OCI-LY3 (cell line): ENCODE measurements at regions not wholly inside any gene's neighbourhood (a gene's known extent, or its start where the extent isn't known, plus 50 kb on each side); places are given as distances from the start of the nearest gene placed in this dataset.

ENCODE experiments used
- H2AFZ ChIP-seq: fragments of 200-600, 300-600 bp; shearing (Covaris generic); 2 replicates; pipeline ENCODE4 v1.6.0; 2014; ENCODE audit warnings: antibody characterized with exemption, low read depth, low read length
- H3K27ac ChIP-seq: fragments of 200-600, 300-600 bp; sonication (generic); 2 replicates; pipeline ENCODE4 v1.5.1; 2014; ENCODE audit warnings: mild to moderate bottlenecking, low read length, moderate library complexity, mixed read lengths
- H3K27me3 ChIP-seq: fragments of 200-600, 300-600 bp; sonication (generic); 2 replicates; pipeline ENCODE4 v1.6.1; 2014; ENCODE audit warnings: low read depth, low read length, mixed read lengths
- H3K36me3 ChIP-seq: fragments of 200-600, 300-600 bp; sonication (generic); replicated peaks from 2 replicates; pipeline ENCODE3; 2014; ENCODE audit warnings: low read depth, low read length, mixed read lengths
- H3K4me1 ChIP-seq: fragments of 300-600, 200-600 bp; sonication (generic); 2 replicates; pipeline ENCODE4 v1.6.1; 2014; ENCODE audit warnings: low read length, mixed read lengths
- H3K4me2 ChIP-seq: fragments of 200-600, 300-600 bp; sonication (generic); 2 replicates; pipeline ENCODE4 v1.6.1; 2014; ENCODE audit warnings: low read length, mixed read lengths
- H3K4me3 ChIP-seq: fragments of 300-600, 200-600 bp; sonication (generic); 2 replicates; pipeline ENCODE4 v1.5.1; 2014; ENCODE audit warnings: antibody characterized with exemption, mild to moderate bottlenecking, low read length, moderate library complexity
- H3K79me2 ChIP-seq: fragments of 300-600, 200-600 bp; shearing (Covaris generic); 2 replicates; pipeline ENCODE4 v1.6.1; 2014; ENCODE audit warnings: mild to moderate bottlenecking, low read length, mixed read lengths
- H3K9ac ChIP-seq: fragments of 300-600, 200-600 bp; shearing (Covaris generic); 2 replicates; pipeline ENCODE4 v1.6.0; 2014; ENCODE audit warnings: mild to moderate bottlenecking, low read length, moderate library complexity
- H3K9me3 ChIP-seq: fragments of 200-600, 300-600 bp; shearing (Covaris generic); 2 replicates; pipeline ENCODE4 v1.6.1; 2014; ENCODE audit warnings: low read length, mixed read lengths; ENCODE audit not compliant: insufficient read depth
- H4K20me1 ChIP-seq: fragments of 200-600, 300-600 bp; sonication (generic); 2 replicates; pipeline ENCODE4 v1.6.1; 2016; ENCODE audit warnings: low read length, mixed read lengths; ENCODE audit not compliant: insufficient read depth
- EZH2phosphoT487 ChIP-seq: fragments of 200-600 bp; shearing (Covaris generic); IDR thresholded peaks from 2 replicates; pipeline ENCODE4 v1.6.1; 2018; ENCODE audit warnings: antibody characterized with exemption, mixed run types, low read depth
- TF ChIP-seq, protein P1 (sequence below): fragments of 200-600, 300-600 bp; sonication (generic); IDR thresholded peaks from 2 replicates; pipeline ENCODE4 v1.5.1; 2014; ENCODE audit warnings: antibody characterized with exemption, low read length, low read depth

DNA sequence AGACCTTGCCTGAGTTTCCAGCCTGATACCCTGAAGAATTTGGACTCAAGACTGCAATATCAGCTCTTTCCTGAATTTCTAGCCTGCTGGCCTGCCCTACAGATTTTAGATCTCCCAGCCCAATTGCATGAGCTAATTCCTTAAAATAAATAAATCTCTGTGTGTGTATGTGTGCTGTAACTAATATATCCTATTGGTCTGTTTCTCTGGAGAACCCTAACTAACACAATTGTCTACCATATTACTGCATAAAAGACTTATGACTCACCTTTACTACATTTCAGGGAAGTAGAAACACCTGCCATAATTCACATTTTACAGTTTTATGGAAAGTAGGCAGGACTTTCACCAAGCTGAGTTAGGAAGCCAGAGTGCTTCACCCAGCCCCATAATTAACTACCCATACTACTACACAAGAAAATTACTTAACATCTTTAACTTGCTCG, 90.7 kb upstream of the BEND6 start:
- peak overlapping the region; percentile 57; the same call in 1 of the 2 replicates for H3K4me2 ChIP-seq
- H3K4me3 ChIP-seq: no peak overlapping the region
- H3K79me2 ChIP-seq: no peaks in the 10 kb centered on the region
- TF ChIP-seq, protein P1, sequence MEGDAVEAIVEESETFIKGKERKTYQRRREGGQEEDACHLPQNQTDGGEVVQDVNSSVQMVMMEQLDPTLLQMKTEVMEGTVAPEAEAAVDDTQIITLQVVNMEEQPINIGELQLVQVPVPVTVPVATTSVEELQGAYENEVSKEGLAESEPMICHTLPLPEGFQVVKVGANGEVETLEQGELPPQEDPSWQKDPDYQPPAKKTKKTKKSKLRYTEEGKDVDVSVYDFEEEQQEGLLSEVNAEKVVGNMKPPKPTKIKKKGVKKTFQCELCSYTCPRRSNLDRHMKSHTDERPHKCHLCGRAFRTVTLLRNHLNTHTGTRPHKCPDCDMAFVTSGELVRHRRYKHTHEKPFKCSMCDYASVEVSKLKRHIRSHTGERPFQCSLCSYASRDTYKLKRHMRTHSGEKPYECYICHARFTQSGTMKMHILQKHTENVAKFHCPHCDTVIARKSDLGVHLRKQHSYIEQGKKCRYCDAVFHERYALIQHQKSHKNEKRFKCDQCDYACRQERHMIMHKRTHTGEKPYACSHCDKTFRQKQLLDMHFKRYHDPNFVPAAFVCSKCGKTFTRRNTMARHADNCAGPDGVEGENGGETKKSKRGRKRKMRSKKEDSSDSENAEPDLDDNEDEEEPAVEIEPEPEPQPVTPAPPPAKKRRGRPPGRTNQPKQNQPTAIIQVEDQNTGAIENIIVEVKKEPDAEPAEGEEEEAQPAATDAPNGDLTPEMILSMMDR: no peak
- no peak for TF ChIP-seq EZH2phosphoT487
- H2AFZ ChIP-seq: no peak overlapping the region
- H3K4me1 ChIP-seq: peaks cover 70% of the 10 kb centered on the region
- no peaks in the 10 kb centered on the region for H4K20me1 ChIP-seq
- H3K9me3 ChIP-seq: no peaks in the 10 kb centered on the region
- H3K27me3 ChIP-seq: no peaks in the 10 kb centered on the region
- H3K36me3 ChIP-seq: peaks cover 4% of the 10 kb centered on the region
- no peak overlapping the region for H3K9ac ChIP-seq
- no peak overlapping the region for H3K27ac ChIP-seq

DNA sequence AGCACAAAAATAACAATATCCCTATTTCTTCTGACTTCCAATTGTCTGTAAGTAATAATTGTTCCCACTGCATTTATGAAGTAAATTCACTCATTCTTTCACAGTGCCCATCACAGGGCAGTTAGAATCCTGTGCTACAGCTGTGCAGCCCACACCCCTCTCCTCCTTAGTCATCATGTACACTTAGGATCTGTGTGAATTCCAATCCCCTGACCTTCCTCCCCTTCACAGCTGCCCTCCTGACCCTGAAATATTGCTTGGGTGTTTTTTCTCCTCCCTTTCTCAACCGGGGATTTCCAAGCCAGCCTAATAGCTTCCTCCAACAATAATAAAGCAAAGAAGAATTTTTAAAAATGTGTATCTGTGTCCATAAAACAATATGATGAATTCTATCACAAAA, 91.5 kb upstream of the BEND6 start:
- Histone ChIP-seq H2AFZ (no peak overlapping the region), H3K79me2 (no peaks in the 10 kb centered on the region), H3K9ac (no peak overlapping the region), H3K9me3 (no peaks in the 10 kb centered on the region), H3K27ac (peak overlapping the region; percentile 20; the same call in 1 of the 2 replicates), H3K27me3 (no peaks in the 10 kb centered on the region), H3K4me1 (peaks cover 66% of the 10 kb centered on the region), H3K4me3 (0 out of 2 replicates have a peak overlapping the region, but pooled peaks have one; percentile 18), H3K4me2 (peak overlapping the region; percentile 57), H4K20me1 (no peaks in the 10 kb centered on the region), H3K36me3 (peaks cover 4% of the 10 kb centered on the region)
- no peak for TF ChIP-seq EZH2phosphoT487
- TF ChIP-seq, protein P1: no peak

DNA sequence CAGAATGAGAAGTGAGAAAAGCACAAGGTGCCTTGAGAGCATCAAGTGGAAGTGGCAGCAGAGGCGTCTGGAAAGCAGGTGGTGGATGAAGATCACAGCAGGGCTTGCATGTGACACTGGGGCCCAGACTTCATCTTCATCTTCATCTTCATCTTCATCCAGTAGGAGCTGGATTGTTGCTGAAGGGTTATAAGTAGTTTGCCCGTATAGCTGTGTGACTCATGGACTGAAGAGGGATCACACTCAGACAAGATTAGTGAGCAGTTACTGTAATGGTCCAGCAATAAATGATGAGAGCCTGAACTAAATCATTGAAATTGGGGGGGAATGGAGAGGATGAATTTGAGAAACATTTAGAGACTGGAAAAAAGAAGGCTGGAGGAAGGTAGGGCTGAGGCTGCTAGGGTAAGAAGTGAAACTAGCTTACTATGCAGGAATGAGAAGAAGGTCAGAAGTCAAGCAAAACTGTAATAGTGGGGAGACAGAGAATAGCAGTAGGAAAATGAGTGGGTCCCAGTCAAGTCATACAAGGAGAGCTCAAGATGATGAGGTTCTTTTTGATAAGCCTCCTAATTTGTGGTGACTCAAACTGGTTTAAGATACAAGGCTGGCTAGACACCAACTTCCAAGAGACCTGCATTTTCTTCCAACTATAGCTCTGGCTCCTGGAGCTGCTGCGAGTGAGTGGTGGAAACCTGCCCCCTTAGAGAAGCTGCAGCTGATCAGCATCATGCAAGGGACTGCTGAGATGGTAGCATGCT, 92.3 kb upstream of the BEND6 start:
- H3K9ac ChIP-seq: no peak overlapping the region
- H4K20me1 ChIP-seq: no peaks in the 10 kb centered on the region
- peak overlapping the region; percentile 18 for H3K4me3 ChIP-seq
- H3K27me3 ChIP-seq: no peaks in the 10 kb centered on the region
- no peaks in the 10 kb centered on the region for H3K79me2 ChIP-seq
- no peak overlapping the region for H2AFZ ChIP-seq
- H3K27ac ChIP-seq: peak overlapping the region; percentile 20
- H3K9me3 ChIP-seq: no peaks in the 10 kb centered on the region
- peak overlapping the region; percentile 57 for H3K4me2 ChIP-seq
- peaks cover 4% of the 10 kb centered on the region for H3K36me3 ChIP-seq
- TF ChIP-seq EZH2phosphoT487: no peak
- TF ChIP-seq, protein P1: no peak
- H3K4me1 ChIP-seq: peaks cover 65% of the 10 kb centered on the region

- Histone ChIP-seq H3K27ac (no peak overlapping the region), H3K27me3 (no peaks in the 10 kb centered on the region), H3K79me2 (no peaks in the 10 kb centered on the region), H3K4me2 (no peak overlapping the region), H3K4me3 (no peak overlapping the region), H3K4me1 (peaks cover 49% of the 10 kb centered on the region), H2AFZ (no peak overlapping the region), H4K20me1 (no peaks in the 10 kb centered on the region), H3K9me3 (no peaks in the 10 kb centered on the region), H3K36me3 (peaks cover 4% of the 10 kb centered on the region), H3K9ac (no peak overlapping the region)
- TF ChIP-seq, protein P1: no peak
- TF ChIP-seq EZH2phosphoT487: no peak
Measured at GRCh38 chr6:56860475-56860874, 94.4 kb upstream of the BEND6 start.
